DMS153 (cell line): ENCODE measurements at regions not wholly inside any gene's neighbourhood (a gene's known extent, or its start where the extent isn't known, plus 50 kb on each side); places are given as distances from the start of the nearest gene placed in this dataset.
A peak's percentile ranks its signal among the peaks of the same experiment; 100 is the strongest.

ENCODE experiments used
- DNase-seq: peaks from one replicate; lab custom pipeline; 2025; lab: John Stamatoyannopoulos, UW

DNA sequence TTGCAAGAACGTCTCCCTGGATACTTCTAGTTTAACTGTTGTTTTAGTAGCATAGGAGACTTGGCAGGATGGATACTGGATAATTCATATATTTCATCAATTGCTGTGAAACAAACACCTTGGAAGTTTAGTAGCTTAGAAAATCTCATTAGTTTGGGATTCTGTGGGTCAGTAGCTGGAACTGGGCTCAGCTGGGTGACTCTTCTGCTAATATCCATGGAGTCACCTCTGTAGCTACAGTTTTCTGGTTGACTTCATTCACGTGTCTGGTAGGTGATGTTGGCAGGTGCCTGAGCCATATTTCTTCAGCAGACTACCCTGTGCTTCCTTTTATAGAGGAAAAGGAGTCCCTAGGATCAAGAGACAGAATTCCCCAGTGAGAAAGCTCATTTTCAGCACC lies 208.9 kb upstream of the PFKP start:
- DNase-seq = no peak

DNA sequence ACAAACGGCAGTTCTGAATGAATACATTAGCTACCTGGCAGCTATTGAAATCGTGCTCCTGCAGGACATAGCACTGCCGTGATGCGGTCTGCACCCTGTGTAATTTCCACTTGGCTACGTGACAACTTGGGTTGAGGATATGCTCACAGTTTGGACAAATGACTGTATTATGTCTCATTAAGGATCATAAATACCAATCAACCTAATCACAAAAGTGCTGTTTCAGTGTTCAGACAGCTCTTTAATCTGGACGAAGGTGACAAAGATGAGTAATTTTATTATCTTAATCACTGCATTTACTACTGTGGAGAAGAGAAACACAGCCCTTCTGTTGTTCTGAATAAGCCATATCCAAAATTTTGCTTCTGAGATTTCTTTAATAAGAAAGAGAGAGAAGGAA lies 210.8 kb upstream of the PFKP start:
- no peak for DNase-seq

DNA sequence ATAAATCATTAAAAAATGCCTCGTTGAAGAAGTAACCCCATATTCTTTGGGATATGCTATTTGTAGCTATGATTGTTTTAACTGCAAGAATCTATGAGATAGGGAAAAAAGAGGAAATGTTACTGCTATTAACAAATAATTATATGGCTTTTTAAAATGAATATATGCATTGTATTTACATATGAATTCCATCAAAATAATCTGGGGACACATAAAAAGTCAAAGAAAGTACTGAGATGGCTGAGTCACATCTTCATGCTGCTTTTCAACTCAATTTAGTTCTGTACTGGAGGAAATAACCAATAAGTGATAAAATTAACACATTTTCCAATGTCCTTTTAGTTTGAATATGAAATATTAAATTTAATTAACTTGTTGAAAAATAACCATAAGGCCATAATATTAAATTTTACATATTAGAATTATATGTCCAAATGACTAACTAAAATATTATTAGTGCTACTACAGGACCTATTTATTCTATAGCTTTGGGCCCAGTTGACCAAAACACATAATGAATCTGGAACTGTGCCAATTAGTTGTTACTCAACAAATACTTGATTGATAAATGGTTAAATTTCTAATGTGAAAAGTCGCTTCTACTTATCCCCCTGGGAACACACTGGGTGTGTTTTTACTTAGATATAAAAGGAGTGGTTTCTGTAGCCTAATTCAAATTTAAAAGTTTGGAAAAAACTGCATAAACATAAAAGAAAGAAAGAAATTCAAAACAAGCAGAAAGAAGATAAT lies 214.6 kb upstream of the PFKP start:
- no peak for DNase-seq

DNA sequence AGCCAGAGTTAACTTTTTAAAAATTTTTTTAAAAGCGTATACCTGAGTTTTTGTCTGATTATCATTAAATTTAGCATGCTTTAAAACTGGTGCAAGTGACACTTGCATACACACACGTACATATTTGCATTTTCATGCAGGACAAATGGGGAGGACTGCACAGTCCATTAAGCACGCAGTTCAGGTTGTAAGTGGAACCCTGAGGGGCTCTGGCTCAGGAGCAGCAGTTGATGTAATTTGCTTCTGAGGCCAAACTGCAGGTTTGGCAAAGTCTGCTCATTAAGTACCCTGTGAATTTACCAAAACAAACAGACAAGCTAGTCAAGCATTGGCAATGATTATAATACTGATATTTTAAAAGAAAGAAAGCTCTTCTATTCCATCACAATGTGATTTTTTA lies 215.8 kb upstream of the PFKP start:
- peak; percentile 0 for DNase-seq

DNA sequence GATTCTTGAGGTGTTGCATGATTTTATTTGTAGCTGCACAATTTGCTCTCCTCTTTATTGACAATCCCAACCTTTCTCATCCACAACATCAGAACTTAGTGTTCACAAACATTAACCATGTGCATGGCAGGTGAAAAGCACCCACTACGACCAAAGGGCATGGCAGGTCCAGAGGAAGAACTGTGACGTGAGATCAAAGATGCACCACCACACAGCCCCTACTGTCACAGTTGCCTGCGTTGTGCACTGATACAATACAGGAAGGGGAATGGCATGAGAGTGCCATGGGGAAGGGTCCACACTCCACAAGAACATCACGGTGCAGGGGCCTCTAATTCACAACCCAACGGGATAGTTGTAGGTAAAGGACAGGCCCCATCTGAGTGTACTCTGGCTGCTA lies 217.1 kb upstream of the PFKP start:
- no peak for DNase-seq

DNA sequence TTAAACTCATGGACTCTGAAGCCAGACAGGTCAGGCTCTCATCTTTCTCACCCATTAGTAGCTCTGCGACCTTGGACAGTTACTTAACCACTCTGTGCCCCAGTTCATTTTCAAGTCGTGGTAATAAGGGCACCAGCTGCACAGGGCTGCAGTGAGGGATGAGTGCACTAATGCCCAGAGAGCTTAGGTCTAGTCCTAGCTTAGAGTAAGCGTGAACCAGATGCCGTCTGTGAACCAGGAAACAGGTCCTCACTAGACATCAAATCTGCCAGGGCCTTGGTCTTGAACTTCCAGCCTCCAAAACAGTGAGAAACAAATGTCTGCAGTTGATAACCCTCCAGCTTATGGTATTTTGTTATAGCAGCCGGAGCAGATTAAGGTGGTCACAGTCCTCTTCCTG lies 222.4 kb upstream of the PFKP start:
- no peak for DNase-seq

DNA sequence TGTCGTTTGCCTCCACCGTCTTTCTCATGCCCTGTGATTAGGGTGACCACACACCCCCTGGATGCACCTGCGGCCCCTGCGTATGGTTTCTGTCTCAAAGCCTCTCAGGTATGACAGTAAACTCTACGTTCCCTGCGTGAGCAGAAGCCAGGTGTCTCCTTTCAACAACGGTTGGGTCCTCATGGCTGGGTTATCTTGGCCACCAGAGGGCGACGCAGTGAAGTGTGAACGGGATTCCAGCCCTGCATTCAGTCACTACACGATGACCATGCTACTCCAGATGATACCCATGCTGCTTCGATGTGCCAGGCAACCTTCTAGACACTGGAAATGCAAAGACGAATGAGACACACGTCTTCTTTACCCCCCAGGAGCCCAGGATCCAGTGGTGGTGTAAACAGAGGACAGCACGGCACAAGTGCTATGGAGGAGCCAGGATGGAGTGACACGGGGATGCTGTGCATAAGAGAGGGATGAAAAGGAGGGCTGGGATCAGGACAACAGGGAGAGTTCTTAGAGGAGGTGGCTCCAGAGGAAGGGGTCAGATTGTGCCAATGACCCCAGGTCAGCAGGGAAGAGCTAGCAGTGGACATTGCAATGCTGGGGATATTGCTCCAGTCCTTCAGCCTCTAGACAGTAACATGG lies 228.1 kb upstream of the PFKP start:
- peak; percentile 12 for DNase-seq

DNA sequence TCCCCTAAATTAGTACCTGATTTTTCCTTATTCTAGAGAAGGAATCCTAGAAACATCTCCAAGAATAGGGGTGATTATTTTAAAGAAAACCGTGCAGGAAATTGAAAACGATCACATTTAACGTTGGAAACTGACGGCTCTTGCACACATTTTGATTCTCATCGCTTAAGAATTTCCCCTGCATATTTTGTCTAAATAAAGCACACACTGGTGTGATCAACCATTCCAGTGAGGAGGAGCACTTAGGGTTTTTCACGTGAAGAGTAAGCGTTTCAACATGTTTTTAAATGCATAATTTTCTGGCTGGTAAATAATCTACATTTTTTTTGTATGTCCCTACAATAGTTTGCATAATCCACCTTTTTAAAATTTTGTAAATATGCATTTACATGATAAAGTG lies 229.7 kb upstream of the PFKP start:
- no peak for DNase-seq

DNA sequence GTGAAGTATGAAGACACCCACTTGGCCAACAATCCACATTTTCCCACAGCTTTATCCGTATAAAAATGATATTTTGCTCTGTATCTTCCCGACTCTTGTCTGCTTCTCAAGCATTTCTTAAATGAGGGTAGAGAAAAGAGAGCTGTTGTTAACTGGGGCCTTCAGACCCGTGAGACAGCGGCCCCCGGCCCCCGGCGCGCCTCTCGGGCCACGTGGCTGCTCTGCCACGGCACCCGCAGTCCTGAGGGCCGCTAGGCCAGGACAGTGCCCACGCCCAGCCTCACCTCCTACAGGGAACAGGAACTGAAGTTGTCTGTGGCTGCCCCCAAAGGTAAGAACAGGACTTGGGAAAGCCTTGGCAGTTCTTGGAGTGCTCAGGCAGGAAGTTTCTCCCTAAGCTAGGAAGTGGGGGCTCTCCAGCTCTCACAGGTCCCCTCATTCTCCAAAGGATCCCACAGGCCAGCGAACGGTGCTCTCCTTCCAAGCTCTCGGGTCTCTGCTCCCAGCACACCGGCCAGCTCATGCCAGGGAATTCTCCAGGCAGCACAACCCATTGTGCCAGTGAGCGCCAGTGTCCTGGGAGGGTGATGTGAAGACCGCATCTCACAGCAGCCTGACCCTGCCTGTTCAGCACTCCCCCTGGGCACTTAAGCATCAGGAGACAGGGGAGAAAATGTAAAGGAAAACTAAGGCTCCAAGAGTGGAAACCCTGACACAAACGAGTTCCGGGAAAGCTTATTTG lies 230.3 kb upstream of the PFKP start:
- no peak for DNase-seq

DNA sequence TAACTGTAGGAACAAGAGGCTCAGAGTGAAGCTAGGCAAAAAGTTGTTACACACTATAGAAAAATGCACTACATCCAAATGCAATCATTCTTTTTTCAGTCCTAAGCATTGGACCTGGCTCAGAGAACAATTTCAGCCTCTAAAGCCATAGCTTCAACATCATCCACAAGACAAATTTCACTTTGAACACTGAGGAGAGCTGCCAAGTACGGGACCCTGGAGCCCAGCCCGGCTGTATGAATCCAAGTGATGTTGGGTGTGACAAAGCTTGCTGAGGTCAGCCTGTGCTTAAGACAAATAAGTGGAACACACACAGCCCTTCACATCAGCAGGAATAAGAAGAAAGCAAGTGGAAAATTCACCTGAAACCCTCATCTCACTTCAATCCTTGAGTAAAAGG lies 233.1 kb upstream of the PFKP start:
- DNase-seq = no peak

DNA sequence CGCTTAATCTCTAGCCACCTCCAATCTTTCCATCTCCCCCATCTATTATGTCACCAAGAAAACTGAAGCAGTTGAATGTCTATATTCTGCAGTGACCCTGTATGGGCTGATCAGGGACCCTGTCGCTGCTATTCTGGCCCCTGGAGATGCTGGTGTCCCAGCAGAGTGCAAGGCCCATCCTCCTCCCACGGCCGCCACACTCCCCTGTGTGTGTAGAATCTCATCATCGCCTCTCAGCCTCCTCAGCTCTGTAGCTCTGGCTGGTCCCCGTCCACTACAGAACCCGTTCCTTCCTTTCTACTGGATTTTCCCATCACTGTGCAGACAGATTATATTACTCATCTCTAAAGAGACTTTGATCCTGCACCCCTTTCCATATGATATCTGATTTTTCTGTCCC lies 235.8 kb upstream of the PFKP start:
- no peak for DNase-seq

DNA sequence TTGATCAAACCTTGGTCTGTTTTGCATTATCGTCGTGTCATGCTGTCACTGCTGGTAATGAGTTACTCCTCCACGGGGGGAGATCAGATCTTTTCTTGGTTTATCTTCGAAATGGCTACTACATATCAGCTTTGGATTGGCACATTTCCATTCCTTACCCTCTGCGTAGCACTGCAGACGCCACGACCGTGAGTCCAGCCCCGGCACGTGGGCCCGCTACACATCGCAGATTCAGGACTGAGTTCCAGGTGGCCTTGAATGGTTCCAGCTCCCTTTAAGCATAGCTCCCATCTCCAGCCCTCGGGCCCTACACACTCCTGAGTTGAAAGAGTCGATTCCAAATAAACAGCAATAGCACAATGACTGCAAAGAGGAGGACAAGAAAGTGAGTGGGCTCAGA lies 238.6 kb upstream of the PFKP start:
- DNase-seq = no peak

DNA sequence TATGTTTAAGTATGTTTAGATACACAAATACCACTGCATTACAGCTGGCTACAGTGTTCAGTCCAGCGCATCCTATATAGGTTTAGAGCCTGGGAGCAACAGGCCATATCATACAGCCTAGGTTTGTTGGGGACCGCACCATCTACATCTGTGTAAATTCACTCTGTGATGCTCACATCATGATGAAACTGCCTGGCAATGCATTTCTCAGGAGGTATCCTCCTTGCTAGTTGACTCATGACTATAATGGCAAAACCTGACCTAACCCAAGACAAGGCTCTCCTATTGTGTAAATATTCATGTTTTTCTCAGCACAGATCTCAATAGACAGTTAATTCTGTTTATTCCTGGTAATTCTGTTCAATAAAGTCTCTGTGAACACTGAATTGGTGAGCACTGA lies 240.7 kb upstream of the PFKP start:
- no peak for DNase-seq

DNA sequence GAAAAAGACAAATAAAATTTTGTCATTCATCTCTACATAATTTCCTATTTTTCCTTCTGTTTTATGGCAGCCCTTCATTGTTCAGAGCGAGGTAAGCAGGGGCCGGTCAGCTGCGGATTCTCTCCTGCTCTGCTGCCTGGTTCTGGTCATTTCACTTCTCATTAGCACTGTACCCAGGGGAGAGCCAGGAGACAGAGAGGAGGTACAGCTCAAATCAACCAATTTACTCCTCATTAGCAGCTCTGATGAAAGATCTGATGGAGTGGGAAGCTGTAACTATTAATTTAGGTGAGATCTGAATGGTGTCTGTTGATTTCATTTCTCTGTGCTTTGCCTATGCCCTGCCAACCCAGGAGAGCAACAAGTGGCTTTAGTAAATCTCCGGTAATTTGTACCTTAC lies 241.5 kb upstream of the PFKP start:
- DNase-seq = no peak

DNA sequence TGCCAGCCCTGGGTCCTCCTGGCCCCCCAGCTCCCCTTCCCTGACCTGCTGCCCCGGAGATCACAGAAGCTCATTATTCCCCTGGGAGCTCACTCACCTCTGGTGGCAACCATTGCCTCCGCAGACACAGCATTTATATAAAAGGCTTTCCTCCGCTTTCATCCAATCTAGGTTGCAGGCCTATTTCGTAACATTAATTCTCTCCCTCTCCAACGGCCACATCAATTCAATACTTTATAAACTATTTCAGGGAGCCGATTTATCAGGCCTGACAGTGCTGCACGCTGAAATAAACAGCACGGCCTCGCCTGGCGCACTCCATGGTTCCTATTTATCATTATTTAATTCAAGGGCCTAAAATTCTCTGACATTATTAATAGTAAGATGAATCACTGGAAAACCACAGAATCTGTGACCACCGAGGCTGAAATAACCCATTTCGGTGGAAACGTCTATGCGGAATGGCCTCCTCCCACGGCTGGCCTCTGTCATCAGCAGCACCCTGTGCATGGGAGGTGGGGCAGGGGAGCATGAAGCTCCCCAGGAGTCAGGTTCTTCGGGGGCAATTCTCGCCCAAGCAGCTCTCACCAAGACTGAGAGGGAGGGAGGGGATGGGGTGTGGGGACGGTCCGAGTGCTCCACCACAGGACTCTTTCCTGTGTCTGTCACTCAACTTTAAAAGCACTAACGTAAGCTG lies 249.3 kb upstream of the PFKP start:
- no peak for DNase-seq

DNA sequence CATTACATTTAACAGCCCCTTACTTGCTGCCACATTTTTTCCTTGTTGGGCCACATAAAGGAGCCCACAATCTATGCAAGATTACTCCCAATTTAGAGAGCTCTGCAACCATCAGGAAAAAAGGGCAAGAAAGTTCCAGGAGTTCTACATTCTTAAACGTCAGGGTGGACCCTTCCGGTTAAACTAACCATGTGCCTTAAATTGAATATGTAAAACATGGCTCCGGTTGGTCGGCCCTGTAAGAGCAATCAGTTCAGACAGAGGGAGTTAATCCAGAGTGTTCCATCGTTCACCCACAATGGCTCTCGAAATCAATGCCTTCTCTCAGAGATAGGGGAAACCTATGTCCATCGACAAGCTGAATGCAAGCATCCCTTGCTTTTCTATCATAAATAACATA lies 253.7 kb upstream of the PFKP start:
- DNase-seq = no peak

DNA sequence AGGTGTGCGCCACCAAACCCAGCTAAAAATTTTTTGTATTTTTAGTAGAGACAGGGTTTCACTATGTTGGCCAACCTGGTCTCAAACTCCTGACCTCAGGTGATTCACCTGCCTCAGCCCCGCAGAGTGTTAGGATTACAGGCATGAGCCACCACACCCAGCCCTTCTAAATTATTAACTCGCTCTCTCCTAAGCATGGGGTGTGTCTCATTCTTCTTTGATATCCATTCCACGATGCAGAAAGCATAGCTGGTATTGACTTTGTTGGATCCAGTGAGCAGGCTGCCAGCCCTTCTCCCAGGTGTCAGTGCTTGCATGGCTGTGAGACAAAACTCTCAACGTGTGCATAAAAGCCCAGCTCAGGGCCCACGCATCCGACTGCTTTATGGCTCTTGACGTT lies 254.1 kb upstream of the PFKP start:
- peak; percentile 41 for DNase-seq

DNA sequence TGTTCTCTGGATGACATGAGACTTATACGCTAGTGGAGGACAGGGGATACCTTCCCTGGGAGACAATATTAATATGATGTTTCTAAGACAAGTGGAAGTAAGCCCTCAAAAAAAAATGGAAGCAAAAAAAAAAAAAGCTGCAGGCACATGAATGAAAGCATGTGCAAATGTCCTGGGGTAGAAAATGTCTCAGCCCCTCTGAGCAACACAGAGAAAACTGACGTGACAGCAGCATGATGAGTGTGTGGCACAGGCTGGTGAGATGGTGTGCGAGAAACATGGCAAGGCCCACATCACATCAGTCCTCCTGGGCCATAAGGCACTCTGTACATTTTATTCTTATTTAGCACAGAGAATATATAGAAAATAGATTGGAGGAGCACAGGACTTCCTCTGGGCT lies 254.7 kb upstream of the PFKP start:
- no peak for DNase-seq

DNA sequence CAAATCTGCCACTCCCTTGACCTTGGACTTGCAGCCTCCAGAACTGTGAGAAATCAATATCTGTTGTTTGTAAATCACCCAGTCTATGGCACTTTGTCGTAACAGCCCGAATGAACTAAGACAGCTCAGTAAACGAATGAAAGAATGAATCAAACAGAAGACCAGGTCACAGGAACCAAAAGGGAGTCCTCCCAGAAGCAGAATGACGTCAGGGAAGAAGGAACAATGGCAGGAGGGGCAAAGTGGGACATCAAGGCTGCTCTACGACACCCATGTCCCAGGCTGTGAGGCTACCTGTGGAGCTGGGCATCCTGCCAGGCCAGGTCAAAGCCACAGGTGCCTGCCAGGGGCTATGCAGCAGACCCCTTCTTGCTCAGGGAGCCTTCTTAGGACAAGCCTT lies 267.2 kb upstream of the PFKP start:
- no peak for DNase-seq

DNA sequence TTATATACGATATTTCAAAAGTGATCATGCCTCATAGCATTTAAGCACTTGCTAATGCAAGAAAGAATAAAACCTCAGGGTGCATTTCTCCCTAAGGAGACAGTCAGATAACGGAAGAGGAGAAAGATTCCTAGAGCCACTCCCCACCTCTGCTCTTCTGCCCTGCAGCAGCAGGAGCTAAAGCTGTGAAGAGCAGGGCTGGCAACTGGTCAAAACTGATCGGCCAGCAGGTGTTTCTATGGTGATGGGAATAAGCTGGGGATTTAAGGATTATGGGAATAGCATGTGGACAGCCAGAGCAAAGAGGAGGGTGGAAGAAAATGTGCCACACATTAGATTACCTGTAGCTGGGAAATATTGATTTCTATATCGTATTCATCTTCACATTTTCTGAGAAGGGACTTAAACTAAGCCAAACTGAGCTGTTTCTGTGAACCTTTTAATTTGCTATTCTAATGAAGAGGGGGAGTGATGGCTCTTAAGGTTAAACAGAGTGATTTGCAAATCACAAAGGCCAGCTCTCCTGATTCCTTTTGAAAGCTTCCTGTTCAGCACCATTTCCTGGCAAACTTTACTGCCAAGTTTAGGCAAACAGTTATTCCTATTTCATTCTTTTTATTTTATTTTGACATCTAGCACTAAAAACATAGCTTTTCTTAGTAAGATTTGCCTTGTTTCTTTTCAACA lies 268.9 kb upstream of the PFKP start:
- no peak for DNase-seq

DNA sequence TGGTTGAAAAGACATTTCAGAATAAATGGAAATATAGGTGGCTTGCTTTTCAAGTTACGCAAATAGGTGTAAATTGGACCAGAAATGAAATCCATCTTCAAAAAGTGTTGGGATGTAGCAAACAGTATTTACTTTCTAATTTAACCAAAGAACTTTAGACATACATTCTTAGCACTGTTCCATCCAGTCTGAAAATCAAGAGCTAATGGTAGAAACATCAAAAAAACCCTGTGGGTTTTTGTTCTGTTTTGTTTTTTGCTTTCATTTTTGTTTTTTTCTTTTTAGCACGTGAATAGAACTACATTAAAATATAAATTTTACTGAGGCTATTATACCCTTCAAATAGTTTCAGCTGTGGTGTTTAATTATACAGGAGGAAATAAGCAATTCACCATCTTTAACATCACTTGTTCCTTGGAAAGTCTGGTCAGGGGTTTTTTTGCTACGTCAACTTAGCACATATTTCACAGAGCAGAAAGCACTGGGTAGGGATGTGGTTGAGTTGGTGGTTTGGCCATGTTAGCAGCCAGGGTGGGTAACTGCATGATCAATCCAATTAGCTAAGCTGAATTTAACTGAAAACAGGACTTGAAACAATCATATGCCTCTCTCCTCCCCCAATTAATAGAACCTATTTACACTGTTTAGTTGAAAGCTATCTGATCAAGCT lies 275.4 kb upstream of the PFKP start:
- DNase-seq = no peak
